ENCODE measurements at regions not wholly inside any gene's neighbourhood (a gene's known extent, or its start where the extent isn't known, plus 50 kb on each side); places are given as distances from the start of the nearest gene placed in this dataset.

DNA sequence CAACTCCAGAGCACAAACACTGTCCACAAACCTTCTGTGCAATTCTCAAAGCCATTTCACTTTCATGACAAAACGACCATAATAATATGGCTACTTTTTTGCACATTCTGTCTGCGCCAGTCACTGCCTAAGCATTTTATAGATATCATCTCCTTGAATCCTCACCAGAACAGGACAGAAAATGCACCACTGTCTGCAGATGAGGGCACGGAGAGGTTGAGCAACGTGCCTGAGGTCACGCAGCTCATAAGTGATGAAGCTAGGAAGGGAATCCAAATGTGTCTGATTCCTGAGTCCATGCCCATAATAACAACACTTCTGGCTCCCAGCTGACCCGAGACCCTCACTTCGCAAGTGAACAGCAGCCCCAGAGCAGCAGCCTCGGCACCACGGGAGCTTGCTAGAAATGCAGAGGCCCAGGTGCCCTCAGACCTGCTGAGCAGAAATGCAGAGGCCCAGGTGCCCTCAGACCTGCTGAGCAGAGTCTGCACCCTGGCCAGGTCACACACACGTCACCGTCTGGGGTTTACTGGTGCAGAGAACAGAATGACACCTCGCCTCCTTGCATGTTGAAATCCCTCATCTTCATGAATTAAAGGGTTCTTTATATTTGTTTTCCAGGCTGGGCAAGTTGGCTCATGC, 265.2 kb downstream of the BMP7 start:
- TF ChIP-seq, protein P1, sequence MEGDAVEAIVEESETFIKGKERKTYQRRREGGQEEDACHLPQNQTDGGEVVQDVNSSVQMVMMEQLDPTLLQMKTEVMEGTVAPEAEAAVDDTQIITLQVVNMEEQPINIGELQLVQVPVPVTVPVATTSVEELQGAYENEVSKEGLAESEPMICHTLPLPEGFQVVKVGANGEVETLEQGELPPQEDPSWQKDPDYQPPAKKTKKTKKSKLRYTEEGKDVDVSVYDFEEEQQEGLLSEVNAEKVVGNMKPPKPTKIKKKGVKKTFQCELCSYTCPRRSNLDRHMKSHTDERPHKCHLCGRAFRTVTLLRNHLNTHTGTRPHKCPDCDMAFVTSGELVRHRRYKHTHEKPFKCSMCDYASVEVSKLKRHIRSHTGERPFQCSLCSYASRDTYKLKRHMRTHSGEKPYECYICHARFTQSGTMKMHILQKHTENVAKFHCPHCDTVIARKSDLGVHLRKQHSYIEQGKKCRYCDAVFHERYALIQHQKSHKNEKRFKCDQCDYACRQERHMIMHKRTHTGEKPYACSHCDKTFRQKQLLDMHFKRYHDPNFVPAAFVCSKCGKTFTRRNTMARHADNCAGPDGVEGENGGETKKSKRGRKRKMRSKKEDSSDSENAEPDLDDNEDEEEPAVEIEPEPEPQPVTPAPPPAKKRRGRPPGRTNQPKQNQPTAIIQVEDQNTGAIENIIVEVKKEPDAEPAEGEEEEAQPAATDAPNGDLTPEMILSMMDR (IDR thresholded peaks at IDR 0.05; ENCODE audit: low read depth, low read length), result no peak
- Histone ChIP-seq H3K27me3 (ENCODE audit: insufficient read depth, low read depth, severe bottlenecking) (peaks cover 90% of the 10 kb centered on the region), H3K4me3 (ENCODE audit: low read depth, low read length) (no peak overlapping the region), H3K36me3 (no peaks in the 10 kb centered on the region), H3K9me3 (ENCODE audit: severe bottlenecking) (peaks cover 9% of the 10 kb centered on the region), H3K27ac (no peak overlapping the region)
- no peak for DNase-seq

DNA sequence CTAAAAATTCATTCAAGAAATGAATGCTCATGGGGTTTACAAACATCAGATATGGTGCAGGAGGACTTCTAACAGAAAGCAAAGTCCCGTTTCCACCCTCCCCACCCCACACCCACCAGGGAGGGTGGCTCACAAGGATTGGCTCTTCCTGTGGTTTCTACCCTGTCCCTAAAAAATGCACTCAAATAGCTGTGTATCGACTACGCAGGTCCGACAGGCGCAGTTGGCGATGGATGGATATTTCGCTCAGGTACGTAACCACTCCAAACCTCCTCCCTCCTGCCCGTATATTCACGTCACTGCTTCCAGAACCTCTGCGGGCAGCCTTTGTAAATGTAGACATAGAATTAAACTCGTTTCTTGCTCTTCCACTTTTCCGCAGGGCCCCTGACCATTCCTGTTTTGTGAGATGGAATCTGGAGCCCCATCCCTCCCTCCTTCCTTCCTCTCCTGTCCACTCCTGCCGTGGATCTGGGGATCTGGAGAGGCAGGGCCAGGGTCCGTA, 264.3 kb downstream of the BMP7 start:
- Histone ChIP-seq H3K36me3 (no peaks in the 10 kb centered on the region), H3K27me3 (ENCODE audit: insufficient read depth, low read depth, severe bottlenecking) (peaks cover 91% of the 10 kb centered on the region), H3K27ac (no peak overlapping the region), H3K4me3 (ENCODE audit: low read depth, low read length) (no peak overlapping the region), H3K9me3 (ENCODE audit: severe bottlenecking) (peaks cover 9% of the 10 kb centered on the region)
- DNase-seq, result no peak
- TF ChIP-seq, protein P1 (IDR thresholded peaks at IDR 0.05; ENCODE audit: low read depth, low read length), result no peak

DNA sequence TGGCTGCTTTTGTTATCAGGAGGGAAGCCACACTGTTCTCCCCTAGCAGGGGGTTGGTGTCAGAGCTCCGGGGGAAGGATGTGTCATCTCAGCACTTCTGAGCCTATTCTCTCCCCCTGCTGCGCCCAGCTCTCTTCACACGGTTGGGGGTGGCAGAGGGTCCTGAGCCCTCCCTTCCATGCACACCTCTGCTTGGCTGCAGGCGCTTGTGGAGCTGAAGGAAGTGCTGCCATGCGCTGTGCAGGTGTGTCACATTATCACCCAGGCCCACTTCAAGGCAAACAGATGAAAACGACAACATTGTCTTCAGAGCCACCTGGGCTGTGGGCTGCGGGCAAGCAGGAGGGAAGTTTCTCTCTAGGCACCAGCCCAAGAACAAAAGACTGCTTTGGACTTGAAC, 263.4 kb downstream of the BMP7 start:
- H3K4me3 ChIP-seq (ENCODE audit: low read depth, low read length), result no peak overlapping the region
- no peaks in the 10 kb centered on the region for H3K36me3 ChIP-seq
- H3K27ac ChIP-seq, result no peak overlapping the region
- TF ChIP-seq, protein P1 (IDR thresholded peaks at IDR 0.05; ENCODE audit: low read depth, low read length), result no peak
- peaks cover 97% of the 10 kb centered on the region for H3K27me3 ChIP-seq (ENCODE audit: insufficient read depth, low read depth, severe bottlenecking)
- peaks cover 9% of the 10 kb centered on the region for H3K9me3 ChIP-seq (ENCODE audit: severe bottlenecking)
- no peak for DNase-seq

DNA sequence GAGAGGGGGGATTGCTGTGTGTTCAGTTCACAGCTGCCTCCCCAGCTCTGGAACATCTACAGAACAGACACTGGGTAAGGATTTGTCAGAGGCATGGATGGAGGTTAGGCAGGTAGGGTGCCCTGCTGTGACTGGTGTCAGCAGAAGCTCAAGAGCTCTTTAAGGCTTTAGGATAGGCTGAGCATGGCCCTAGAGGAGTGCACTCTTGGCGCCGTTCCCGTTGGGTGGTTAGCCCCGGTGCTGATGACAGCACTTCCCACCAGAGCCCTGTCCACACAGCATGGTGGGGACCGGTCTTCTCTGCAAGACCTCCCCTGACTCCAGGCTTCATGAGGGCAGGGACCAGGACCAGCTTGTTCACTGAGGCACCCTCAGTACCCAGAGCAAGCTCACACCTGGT, 262.0 kb downstream of the BMP7 start:
- TF ChIP-seq, protein P1 (IDR thresholded peaks at IDR 0.05; ENCODE audit: low read depth, low read length), result no peak
- Histone ChIP-seq H3K27me3 (ENCODE audit: insufficient read depth, low read depth, severe bottlenecking) (peaks cover 96% of the 10 kb centered on the region), H3K27ac (no peak overlapping the region), H3K36me3 (no peaks in the 10 kb centered on the region), H3K4me3 (ENCODE audit: low read depth, low read length) (no peak overlapping the region), H3K9me3 (ENCODE audit: severe bottlenecking) (no peaks in the 10 kb centered on the region)
- DNase-seq, result no peak

DNA sequence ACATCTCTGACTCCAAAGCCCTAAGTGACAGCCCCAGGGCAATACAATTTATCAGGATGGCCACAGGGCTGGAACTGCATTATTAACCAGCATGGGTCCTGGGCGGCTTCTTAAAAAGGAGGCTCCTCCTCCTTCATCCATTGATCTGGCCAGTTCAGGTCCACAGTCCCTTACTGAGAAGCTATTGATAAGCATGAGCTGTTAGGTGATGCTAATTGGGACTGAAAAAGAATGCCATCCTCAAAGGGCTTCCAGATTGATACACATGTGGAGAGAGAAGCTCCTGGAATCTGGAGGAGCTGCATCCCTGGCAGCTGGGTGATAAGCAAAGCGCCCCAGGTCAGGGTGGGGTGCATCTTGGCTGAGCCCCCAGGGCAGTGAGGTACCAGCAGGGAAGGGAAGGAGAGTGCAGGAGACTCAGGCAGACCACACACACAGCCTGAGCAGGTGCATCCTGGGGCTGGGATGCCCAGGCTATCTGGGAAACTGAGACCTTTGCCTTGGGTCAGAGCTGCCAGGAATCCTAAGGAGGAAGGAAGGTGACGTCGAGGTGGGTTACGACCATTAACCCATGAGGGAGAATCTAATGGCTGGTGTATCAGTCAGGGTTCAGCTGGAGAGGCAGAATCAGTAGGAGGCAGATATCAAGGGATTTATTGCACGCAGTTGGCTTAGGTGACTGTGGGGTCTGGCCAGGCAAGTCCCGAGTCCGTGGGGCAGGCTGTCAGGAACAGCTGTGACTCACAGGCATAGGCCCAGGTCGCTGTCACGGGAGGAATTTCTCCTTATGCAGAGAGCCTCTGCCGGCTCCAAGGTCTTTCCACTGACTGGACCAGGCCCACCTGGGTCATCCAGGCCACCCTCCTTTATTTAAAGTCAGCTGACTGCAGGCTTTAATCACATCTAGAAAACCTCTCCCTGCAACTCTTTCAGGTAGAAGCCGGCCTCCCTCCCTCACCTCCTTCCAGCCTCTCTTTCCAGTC, 261.2 kb downstream of the BMP7 start:
- TF ChIP-seq, protein P1 (IDR thresholded peaks at IDR 0.05; ENCODE audit: low read depth, low read length), result no peak
- DNase-seq, result no peak
- H3K27me3 ChIP-seq (ENCODE audit: insufficient read depth, low read depth, severe bottlenecking), result peaks cover 96% of the 10 kb centered on the region
- H3K27ac ChIP-seq, result no peak overlapping the region
- H3K4me3 ChIP-seq (ENCODE audit: low read depth, low read length), result no peak overlapping the region
- no peaks in the 10 kb centered on the region for H3K9me3 ChIP-seq (ENCODE audit: severe bottlenecking)
- H3K36me3 ChIP-seq, result no peaks in the 10 kb centered on the region

Data from WERI-Rb-1 (cell line).